ENCODE measurements at regions not wholly inside any gene's neighbourhood (a gene's known extent, or its start where the extent isn't known, plus 50 kb on each side); places are given as distances from the start of the nearest gene placed in this dataset.

DNA sequence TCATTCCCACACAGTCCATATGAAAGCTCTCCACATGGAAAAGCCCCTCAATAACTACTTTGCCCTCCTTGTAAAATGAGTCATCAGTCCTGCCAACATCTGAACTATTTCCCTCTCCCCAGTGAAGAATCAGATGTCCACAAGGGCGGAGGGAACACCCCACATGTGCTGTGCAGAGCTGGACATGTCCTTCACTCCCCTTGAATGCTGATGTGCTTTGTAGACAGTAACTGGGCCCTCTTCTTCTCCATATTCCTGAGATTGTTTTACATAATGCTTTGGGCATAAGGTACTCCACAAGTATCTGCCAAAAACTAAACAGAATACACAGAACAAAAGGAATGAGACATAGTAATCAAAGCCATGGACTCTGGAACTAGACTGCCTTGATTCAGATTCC, 879.4 kb downstream of the BCL11A start:
- no peak overlapping the region for H3K27ac Mint-ChIP-seq
- no peaks in the 10 kb centered on the region for H3K9me3 ChIP-seq (ENCODE audit: control extremely low read depth in 1 of 3, control insufficient read depth in 2 of 3, insufficient read depth in 1 of 3, low read length in 2 of 3)
- no peak overlapping the region for H3K4me2 ChIP-seq (replicated peaks; ENCODE audit: low read depth, low read length, poor library complexity, severe bottlenecking)
- no peaks in the 10 kb centered on the region for H3K27me3 ChIP-seq (replicated peaks in 1 of 4; ENCODE audit: control extremely low read depth in 1 of 4, control insufficient read depth in 3 of 4, insufficient read depth in 4 of 4, low read length in 3 of 4)
- H2AFZ ChIP-seq (ENCODE audit: insufficient read depth, low read depth, low read length, poor library complexity, severe bottlenecking): no peak overlapping the region
- H3K27me3 Mint-ChIP-seq: no peaks in the 10 kb centered on the region
- ChIA-PET POLR2A (no interaction called here), CTCF (no interaction called here)
- TF ChIP-seq, protein P1, sequence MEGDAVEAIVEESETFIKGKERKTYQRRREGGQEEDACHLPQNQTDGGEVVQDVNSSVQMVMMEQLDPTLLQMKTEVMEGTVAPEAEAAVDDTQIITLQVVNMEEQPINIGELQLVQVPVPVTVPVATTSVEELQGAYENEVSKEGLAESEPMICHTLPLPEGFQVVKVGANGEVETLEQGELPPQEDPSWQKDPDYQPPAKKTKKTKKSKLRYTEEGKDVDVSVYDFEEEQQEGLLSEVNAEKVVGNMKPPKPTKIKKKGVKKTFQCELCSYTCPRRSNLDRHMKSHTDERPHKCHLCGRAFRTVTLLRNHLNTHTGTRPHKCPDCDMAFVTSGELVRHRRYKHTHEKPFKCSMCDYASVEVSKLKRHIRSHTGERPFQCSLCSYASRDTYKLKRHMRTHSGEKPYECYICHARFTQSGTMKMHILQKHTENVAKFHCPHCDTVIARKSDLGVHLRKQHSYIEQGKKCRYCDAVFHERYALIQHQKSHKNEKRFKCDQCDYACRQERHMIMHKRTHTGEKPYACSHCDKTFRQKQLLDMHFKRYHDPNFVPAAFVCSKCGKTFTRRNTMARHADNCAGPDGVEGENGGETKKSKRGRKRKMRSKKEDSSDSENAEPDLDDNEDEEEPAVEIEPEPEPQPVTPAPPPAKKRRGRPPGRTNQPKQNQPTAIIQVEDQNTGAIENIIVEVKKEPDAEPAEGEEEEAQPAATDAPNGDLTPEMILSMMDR (IDR thresholded peaks at IDR 0.05): no peak
- TF ChIP-seq EZH2 (IDR thresholded peaks at IDR 0.05; ENCODE audit: borderline replicate concordance, insufficient read depth, low read depth, low read length, poor library complexity, severe bottlenecking): no peak
- H3K4me3 ChIP-seq (ENCODE audit: control extremely low read depth in 1 of 5, extremely low read depth in 1 of 5, insufficient read depth in 1 of 5, low read depth in 2 of 5, low read length in 4 of 5): no peak overlapping the region
- H3K4me1 ChIP-seq (ENCODE audit: control insufficient read depth in 2 of 2, insufficient read depth in 2 of 2, low read length in 2 of 2): peaks cover 0 to 3% of the 10 kb centered on the region in 2 donors
- no peaks in the 10 kb centered on the region for H3K79me2 ChIP-seq (ENCODE audit: control insufficient read depth, insufficient read depth, low read length)
- H3K9me3 Mint-ChIP-seq (ENCODE audit: insufficient read depth): no peaks in the 10 kb centered on the region
- intact Hi-C loops (cut with micrococcal nuclease): no loop called here
- H3K4me3 Mint-ChIP-seq: no peak overlapping the region
- H3K9ac ChIP-seq (ENCODE audit: low read length): no peak overlapping the region
- 100% methylated on average over 1 of the region's 1 CpG for WGBS (ENCODE audit: insufficient coverage)
- no peaks in the 10 kb centered on the region for H3K36me3 ChIP-seq (replicated peaks in 1 of 2; ENCODE audit: control extremely low read depth in 1 of 2, control insufficient read depth in 1 of 2, extremely low read depth in 1 of 2, insufficient read depth in 2 of 2, low read length in 1 of 2)
- no peaks in the 10 kb centered on the region for H4K20me1 ChIP-seq (ENCODE audit: control insufficient read depth, insufficient read depth, low read length, poor library complexity, severe bottlenecking)
- no peak overlapping the region for H3K27ac ChIP-seq (ENCODE audit: low read length in 2 of 2)
- no peak for DNase-seq
- H3K4me1 Mint-ChIP-seq: peaks cover 8% of the 10 kb centered on the region
- ATAC-seq (ENCODE audit: low read depth): no peak

DNA sequence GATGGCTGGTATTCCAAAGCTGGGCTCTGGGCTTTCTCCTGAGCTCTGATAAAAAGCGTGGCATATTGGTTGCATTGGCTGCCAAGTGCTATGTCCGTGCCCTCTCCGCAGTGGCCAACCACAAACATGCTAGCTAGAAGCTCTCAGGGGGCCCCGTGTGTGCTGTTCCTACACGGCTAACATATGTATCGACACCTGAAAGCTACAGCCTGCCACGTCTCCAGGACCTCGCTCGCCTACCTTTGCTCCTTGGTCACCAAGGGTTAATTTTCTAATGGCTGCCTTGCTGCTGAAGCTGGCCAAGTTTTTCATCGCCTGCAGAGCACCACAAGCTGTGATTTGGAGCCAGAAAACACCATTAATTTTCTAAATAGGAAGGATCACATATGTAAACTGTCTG, 888.4 kb downstream of the BCL11A start:
- Histone ChIP-seq H3K27ac (ENCODE audit: low read length in 2 of 2) (no peak overlapping the region), H3K36me3 (replicated peaks in 1 of 2; ENCODE audit: control extremely low read depth in 1 of 2, control insufficient read depth in 1 of 2, extremely low read depth in 1 of 2, insufficient read depth in 2 of 2, low read length in 1 of 2) (no peaks in the 10 kb centered on the region), H3K4me1 (ENCODE audit: control insufficient read depth in 2 of 2, insufficient read depth in 2 of 2, low read length in 2 of 2) (no peaks in the 10 kb centered on the region), H2AFZ (ENCODE audit: insufficient read depth, low read depth, low read length, poor library complexity, severe bottlenecking) (no peak overlapping the region), H3K4me3 (ENCODE audit: control extremely low read depth in 1 of 5, extremely low read depth in 1 of 5, insufficient read depth in 1 of 5, low read depth in 2 of 5, low read length in 4 of 5) (no peak overlapping the region), H3K4me2 (replicated peaks; ENCODE audit: low read depth, low read length, poor library complexity, severe bottlenecking) (no peak overlapping the region), H3K9me3 (ENCODE audit: control extremely low read depth in 1 of 3, control insufficient read depth in 2 of 3, insufficient read depth in 1 of 3, low read length in 2 of 3) (no peaks in the 10 kb centered on the region), H3K27me3 (replicated peaks in 1 of 4; ENCODE audit: control extremely low read depth in 1 of 4, control insufficient read depth in 3 of 4, insufficient read depth in 4 of 4, low read length in 3 of 4) (no peaks in the 10 kb centered on the region), H4K20me1 (ENCODE audit: control insufficient read depth, insufficient read depth, low read length, poor library complexity, severe bottlenecking) (no peaks in the 10 kb centered on the region), H3K9ac (ENCODE audit: low read length) (no peak overlapping the region), H3K79me2 (ENCODE audit: control insufficient read depth, insufficient read depth, low read length) (no peaks in the 10 kb centered on the region)
- ChIA-PET CTCF (no interaction called here), POLR2A (no interaction called here)
- ATAC-seq (ENCODE audit: low read depth) (no peak), DNase-seq (no peak)
- H3K9me3 Mint-ChIP-seq (ENCODE audit: insufficient read depth): no peaks in the 10 kb centered on the region
- H3K4me1 Mint-ChIP-seq: no peaks in the 10 kb centered on the region
- H3K4me3 Mint-ChIP-seq: no peak overlapping the region
- no peak overlapping the region for H3K27ac Mint-ChIP-seq
- over 99% methylated on average over 10 of the region's 10 CpGs for WGBS (ENCODE audit: insufficient coverage)
- intact Hi-C loops (cut with micrococcal nuclease): no loop called here
- H3K27me3 Mint-ChIP-seq: peaks cover 3% of the 10 kb centered on the region
- no peak for TF ChIP-seq EZH2 (IDR thresholded peaks at IDR 0.05; ENCODE audit: borderline replicate concordance, insufficient read depth, low read depth, low read length, poor library complexity, severe bottlenecking)
- TF ChIP-seq, protein P1 (IDR thresholded peaks at IDR 0.05): no peak
